GM23338 (cell line): ENCODE measurements at regions not wholly inside any gene's neighbourhood (a gene's known extent, or its start where the extent isn't known, plus 50 kb on each side); places are given as distances from the start of the nearest gene placed in this dataset.

ENCODE experiments used
- CREB1 ChIP-seq: fragments of 250-450 bp; sonication (Bioruptor Pico); IDR thresholded peaks from 2 replicates; pipeline ENCODE4 v1.5.0; 2020; ENCODE audit warnings: low read depth, mild to moderate bottlenecking, moderate library complexity
- CTCF ChIP-seq, 2 experiments: fragments of 200-600 bp in 1 of 2; sonication (generic) in 1 of 2; conservative IDR thresholded peaks; 2 replicates each; pipeline versions ENCODE4 v1.5.1 to v1.6.1; 2016 to 2017; ENCODE audit warnings: antibody characterized with exemption in 2 of 2, low read depth in 2 of 2, mild to moderate bottlenecking in 2 of 2, moderate library complexity in 1 of 2

DNA sequence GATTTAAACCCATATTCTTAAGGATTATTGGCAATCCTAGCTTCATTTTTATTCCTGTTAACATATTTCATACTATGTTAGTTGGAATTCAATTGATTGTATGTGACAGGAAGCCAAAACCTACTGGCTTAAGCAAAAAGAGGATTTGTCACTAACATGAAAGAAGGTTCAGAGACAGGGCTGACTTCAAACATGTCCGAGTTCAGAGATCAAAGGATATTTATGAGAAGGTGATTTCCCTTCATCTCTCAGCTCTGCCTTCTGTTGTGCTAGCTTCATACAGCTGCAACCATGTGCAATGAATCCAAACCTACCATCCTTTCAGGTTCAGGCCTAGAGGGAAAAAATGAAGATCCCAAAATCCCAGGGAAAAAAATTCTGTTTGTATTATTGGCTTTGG lies 349.7 kb downstream of the ATP23 start:
- TF ChIP-seq CTCF (conservative IDR thresholded peaks at IDR 0.05; ENCODE audit: low read depth in 2 of 2) = no peak
- TF ChIP-seq CREB1 (CRISPR knock-in tag) = no peak
